GM12865 (cell line): ENCODE measurements at regions not wholly inside any gene's neighbourhood (a gene's known extent, or its start where the extent isn't known, plus 50 kb on each side); places are given as distances from the start of the nearest gene placed in this dataset.

Source experiments
- DNase-seq: peaks from one replicate; pipeline ENCODE4 v3.0.0; 2010; ENCODE audit warnings: low read depth
- H3K4me3 ChIP-seq: 2 replicates; pipeline ENCODE4 v1.5.1; 2011; ENCODE audit warnings: mild to moderate bottlenecking, low read depth, low read length, control low read depth
- TF ChIP-seq, protein P1 (sequence below): IDR thresholded peaks from 2 replicates; pipeline ENCODE4 v1.5.1; 2011; ENCODE audit warnings: low read length, control low read depth, low read depth, inconsistent platforms; ENCODE audit not compliant: insufficient read depth; ENCODE audit errors: missing control alignments

DNA sequence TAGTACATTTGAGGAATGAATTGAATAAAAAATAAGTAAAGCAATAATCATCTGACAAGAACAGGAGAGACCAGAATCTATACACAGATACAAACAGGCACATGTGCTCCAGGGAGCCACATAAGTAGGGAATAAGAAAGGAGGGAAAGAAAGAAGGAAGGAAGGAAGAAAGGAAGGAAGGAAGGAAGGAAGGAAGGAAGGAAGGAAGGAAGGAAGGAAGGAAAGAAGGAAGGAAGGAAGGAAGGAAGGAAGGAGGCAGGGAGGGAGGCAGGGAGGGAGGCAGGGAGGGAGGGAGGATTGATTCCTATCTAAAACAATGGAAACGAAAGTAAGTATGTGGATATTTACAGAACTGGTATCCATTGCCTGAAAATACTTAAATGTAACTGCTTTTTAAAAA lies 475.8 kb downstream of the NLGN4X start:
- DNase-seq: no peak
- H3K4me3 ChIP-seq: no peak overlapping the region
- TF ChIP-seq, protein P1, sequence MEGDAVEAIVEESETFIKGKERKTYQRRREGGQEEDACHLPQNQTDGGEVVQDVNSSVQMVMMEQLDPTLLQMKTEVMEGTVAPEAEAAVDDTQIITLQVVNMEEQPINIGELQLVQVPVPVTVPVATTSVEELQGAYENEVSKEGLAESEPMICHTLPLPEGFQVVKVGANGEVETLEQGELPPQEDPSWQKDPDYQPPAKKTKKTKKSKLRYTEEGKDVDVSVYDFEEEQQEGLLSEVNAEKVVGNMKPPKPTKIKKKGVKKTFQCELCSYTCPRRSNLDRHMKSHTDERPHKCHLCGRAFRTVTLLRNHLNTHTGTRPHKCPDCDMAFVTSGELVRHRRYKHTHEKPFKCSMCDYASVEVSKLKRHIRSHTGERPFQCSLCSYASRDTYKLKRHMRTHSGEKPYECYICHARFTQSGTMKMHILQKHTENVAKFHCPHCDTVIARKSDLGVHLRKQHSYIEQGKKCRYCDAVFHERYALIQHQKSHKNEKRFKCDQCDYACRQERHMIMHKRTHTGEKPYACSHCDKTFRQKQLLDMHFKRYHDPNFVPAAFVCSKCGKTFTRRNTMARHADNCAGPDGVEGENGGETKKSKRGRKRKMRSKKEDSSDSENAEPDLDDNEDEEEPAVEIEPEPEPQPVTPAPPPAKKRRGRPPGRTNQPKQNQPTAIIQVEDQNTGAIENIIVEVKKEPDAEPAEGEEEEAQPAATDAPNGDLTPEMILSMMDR: no peak

DNA sequence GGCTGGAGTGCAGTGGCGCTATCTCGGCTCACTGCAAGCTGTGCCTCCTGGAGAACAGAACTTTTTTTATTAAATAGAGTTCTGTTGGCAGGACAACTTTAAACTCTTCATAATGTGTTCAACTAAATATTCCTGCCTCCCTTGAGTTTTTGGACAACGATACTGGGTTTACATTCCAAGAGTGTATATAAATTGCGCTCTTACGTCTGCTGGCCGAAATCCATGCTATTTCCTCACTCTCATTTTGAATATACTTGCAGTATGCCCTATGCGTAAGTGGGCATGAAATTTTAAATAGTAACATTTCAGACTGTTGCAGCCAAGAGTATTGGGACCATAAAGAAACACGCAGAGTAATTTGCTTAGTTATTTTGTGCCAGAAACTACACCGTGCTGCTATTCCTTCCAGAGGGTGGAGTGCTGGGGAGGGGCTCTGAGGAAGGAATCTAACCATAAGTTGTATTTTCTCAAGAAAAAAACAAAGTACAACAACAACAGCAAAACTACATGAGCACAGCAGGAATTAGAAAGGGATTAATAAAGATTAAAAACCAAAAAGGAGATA lies 480.0 kb downstream of the NLGN4X start:
- no peak overlapping the region for H3K4me3 ChIP-seq
- TF ChIP-seq, protein P1: no peak
- no peak for DNase-seq

DNA sequence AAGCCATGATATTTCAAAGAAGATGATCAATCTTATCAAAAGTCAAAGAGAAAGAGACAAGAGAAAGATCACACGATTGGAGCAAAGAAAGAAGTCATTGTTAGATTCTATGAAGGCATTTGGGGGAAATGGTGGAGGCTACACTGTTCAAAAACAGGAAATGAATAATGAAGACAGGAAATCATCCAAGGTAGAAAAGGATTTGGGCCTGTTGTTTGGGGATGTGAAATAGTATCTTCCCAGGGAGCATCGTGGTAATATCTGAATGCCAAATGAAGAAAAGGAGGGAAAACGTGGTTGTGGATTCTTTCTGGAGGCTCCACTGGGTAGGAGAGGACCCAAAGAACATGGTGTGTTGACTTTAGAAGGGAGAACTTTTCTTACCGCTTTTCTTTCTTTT lies 482.4 kb downstream of the NLGN4X start:
- TF ChIP-seq, protein P1: no peak
- no peak overlapping the region for H3K4me3 ChIP-seq
- no peak for DNase-seq

GRCh38 chrX:5733501-5733900 lies 495.2 kb downstream of the NLGN4X start:
- H3K4me3 ChIP-seq: no peak overlapping the region
- TF ChIP-seq, protein P1: no peak
- no peak for DNase-seq

DNA sequence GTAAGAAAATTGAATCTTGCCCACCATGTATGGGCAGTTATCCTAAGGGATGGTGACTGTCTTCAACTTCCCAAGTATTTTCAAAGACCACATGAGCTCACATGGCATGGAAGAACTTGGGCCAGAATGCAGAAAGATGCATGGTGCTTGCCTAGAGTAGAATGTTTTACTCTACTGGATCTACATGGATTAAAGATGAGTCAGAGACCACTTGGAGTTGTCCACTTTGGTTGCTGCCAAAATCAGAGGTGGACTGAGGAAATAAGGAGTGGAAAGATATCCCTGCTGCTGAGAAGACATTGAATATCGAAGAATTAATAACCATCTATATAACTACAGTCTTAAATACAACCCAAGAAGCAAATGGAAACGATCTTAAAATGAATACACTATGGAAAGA lies 498.1 kb downstream of the NLGN4X start:
- TF ChIP-seq, protein P1: no peak

GRCh38 chrX:5726224-5726623 lies 502.4 kb downstream of the NLGN4X start:
- DNase-seq: no peak
- TF ChIP-seq, protein P1: no peak
- no peak overlapping the region for H3K4me3 ChIP-seq

More for the DNA sequence above, 498.1 kb downstream of the NLGN4X start:
- no peak for DNase-seq
- no peak overlapping the region for H3K4me3 ChIP-seq

DNA sequence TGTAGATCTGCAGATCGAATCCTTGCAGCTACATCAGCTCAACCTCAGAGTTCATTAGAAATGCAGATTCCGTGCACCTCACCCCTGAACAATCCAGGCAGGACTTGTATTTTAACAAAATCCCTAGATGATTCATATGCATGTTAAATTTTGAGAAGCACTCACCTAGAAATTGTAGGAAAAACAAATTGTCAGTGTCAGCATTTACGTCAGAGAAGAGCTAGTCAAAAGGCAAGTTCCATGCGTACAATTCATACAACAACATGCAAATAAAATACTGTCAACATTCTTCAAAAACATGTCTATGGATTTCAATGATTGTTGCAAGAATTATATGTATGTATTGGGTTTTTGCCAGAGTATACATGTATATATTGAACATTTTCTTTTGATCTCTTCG lies 504.5 kb downstream of the NLGN4X start:
- no peak for DNase-seq
- TF ChIP-seq, protein P1: no peak
- H3K4me3 ChIP-seq: no peak overlapping the region
